GM23338 (cell line): ENCODE measurements at regions not wholly inside any gene's neighbourhood (a gene's known extent, or its start where the extent isn't known, plus 50 kb on each side); places are given as distances from the start of the nearest gene placed in this dataset.

Source experiments
- ATAC-seq: fragments of 200-7000 bp; cut with Tn5 transposase; 3 replicates; pipeline ENCODE4 v1.9.1; 2020
- DNase-seq: peaks from one replicate; pipeline ENCODE4 v3.0.0-alpha.2; 2015; ENCODE audit warnings: low spot score
- H2AFZ ChIP-seq: fragments of 200-600 bp; sonication (generic); 2 replicates; pipeline ENCODE4 v1.8.0; 2016; ENCODE audit warnings: antibody characterized with exemption, mild to moderate bottlenecking, moderate library complexity
- H3F3A ChIP-seq: fragments of 200-600 bp; sonication (generic); replicated peaks from 2 replicates; pipeline ENCODE4 v1.8.0; 2017; ENCODE audit warnings: antibody characterized with exemption, mixed run types, low read depth
- H3K27ac ChIP-seq: fragments of 200-600 bp; sonication (generic); 2 replicates; pipeline ENCODE4 v1.6.1; 2016; ENCODE audit warnings: low read depth
- H3K27me3 ChIP-seq: fragments of 200-600 bp; sonication (generic); 2 replicates; pipeline ENCODE4 v1.8.0; 2016; ENCODE audit warnings: mild to moderate bottlenecking, mixed run types, moderate library complexity; ENCODE audit not compliant: insufficient read depth
- H3K36me3 ChIP-seq: fragments of 200-600 bp; sonication (generic); 2 replicates; pipeline ENCODE4 v1.8.0; 2016; ENCODE audit warnings: mild to moderate bottlenecking; ENCODE audit not compliant: insufficient read depth
- H3K4me1 ChIP-seq: fragments of 200-600 bp; sonication (generic); 2 replicates; pipeline ENCODE4 v1.8.0; 2016; ENCODE audit warnings: mild to moderate bottlenecking, moderate library complexity; ENCODE audit not compliant: insufficient read depth
- H3K4me2 ChIP-seq: fragments of 200-600 bp; sonication (generic); 2 replicates; pipeline ENCODE4 v1.7.1; 2017; ENCODE audit warnings: mixed run types
- H3K4me3 ChIP-seq: fragments of 200-600 bp; sonication (generic); 2 replicates; pipeline ENCODE4 v1.6.1; 2016; ENCODE audit warnings: mixed run types
- H3K79me2 ChIP-seq: fragments of 200-600 bp; sonication (generic); replicated peaks from 2 replicates; pipeline ENCODE4 v1.8.0; 2017; ENCODE audit warnings: mild to moderate bottlenecking; ENCODE audit not compliant: insufficient read depth
- H3K9me2 ChIP-seq: fragments of 200-600 bp; sonication (generic); 2 replicates; pipeline ENCODE4 v1.8.0; 2017; ENCODE audit not compliant: insufficient read depth
- H4K20me1 ChIP-seq: fragments of 200-600 bp; sonication (generic); replicated peaks from 2 replicates; pipeline ENCODE4 v1.8.0; 2017; ENCODE audit warnings: mild to moderate bottlenecking; ENCODE audit not compliant: insufficient read depth
- H3K27ac Mint-ChIP-seq: 2 replicates; pipeline ENCODE4 v1.8.0; 2020; ENCODE audit warnings: inconsistent platforms, mild to moderate bottlenecking, moderate library complexity, mixed read lengths
- H3K27me3 Mint-ChIP-seq: 3 replicates; pipeline ENCODE4 v1.8.0; 2022; ENCODE audit warnings: low read depth, mild to moderate bottlenecking, moderate library complexity, mixed read lengths, inconsistent platforms; ENCODE audit not compliant: insufficient read depth, poor library complexity
- H3K36me3 Mint-ChIP-seq: 3 replicates; pipeline ENCODE4 v1.8.0; 2021; ENCODE audit warnings: low read depth, mild to moderate bottlenecking, inconsistent platforms, moderate library complexity, mixed read lengths
- H3K4me1 Mint-ChIP-seq: 3 replicates; pipeline ENCODE4 v1.8.0; 2020; ENCODE audit warnings: mild to moderate bottlenecking, inconsistent platforms, mixed read lengths
- H3K4me3 Mint-ChIP-seq: 3 replicates; pipeline ENCODE4 v1.8.0; 2021; ENCODE audit warnings: moderate library complexity, mild to moderate bottlenecking, inconsistent platforms, mixed read lengths
- H3K9me3 Mint-ChIP-seq: 3 replicates; pipeline ENCODE4 v1.8.0; 2020; ENCODE audit warnings: moderate library complexity, mild to moderate bottlenecking, inconsistent platforms, mixed read lengths
- CREB1 ChIP-seq: fragments of 250-450 bp; sonication (Bioruptor Pico); IDR thresholded peaks from 2 replicates; pipeline ENCODE4 v1.5.0; 2020; ENCODE audit warnings: low read depth, mild to moderate bottlenecking, moderate library complexity
- CTCF ChIP-seq, 2 experiments: fragments of 200-600 bp in 1 of 2; sonication (generic) in 1 of 2; conservative IDR thresholded peaks; 2 replicates each; pipeline versions ENCODE4 v1.5.1 to v1.6.1; 2016 to 2017; ENCODE audit warnings: antibody characterized with exemption in 2 of 2, low read depth in 2 of 2, mild to moderate bottlenecking in 2 of 2, moderate library complexity in 1 of 2
- EZH2 ChIP-seq: fragments of 200-600 bp; sonication (generic); IDR thresholded peaks from one replicate; pipeline ENCODE4 v1.8.0; 2017; ENCODE audit warnings: antibody characterized with exemption, mild to moderate bottlenecking, low read depth; ENCODE audit not compliant: unreplicated experiment
- EZH2phosphoT487 ChIP-seq: fragments of 200-600 bp; sonication (generic); IDR thresholded peaks from one replicate; pipeline ENCODE4 v1.8.1; 2018; ENCODE audit warnings: antibody characterized with exemption; ENCODE audit not compliant: unreplicated experiment
- JUNB ChIP-seq: IDR thresholded peaks from one replicate; pipeline ENCODE4 v1.6.1; 2016; ENCODE audit warnings: antibody characterized with exemption; ENCODE audit not compliant: unreplicated experiment
- NANOG ChIP-seq: IDR thresholded peaks from 2 replicates; pipeline ENCODE4 v1.6.1; 2016; ENCODE audit warnings: antibody characterized with exemption, borderline replicate concordance
- POLR2AphosphoS5 ChIP-seq: IDR thresholded peaks from 2 replicates; pipeline ENCODE4 v1.6.1; 2016; ENCODE audit warnings: antibody characterized with exemption, low read depth
- STAT1 ChIP-seq: IDR thresholded peaks from one replicate; pipeline ENCODE4 v1.6.1; 2016; ENCODE audit warnings: antibody characterized with exemption; ENCODE audit not compliant: unreplicated experiment
- ZNF114 ChIP-seq: fragments of 250-450 bp; sonication (Bioruptor Pico); IDR thresholded peaks from 2 replicates; pipeline ENCODE4 v1.5.0; 2020; ENCODE audit warnings: mild to moderate bottlenecking, moderate library complexity
- ZNF331 ChIP-seq: fragments of 250-450 bp; sonication (Bioruptor Pico); IDR thresholded peaks from 2 replicates; pipeline ENCODE4 v1.5.0; 2020; ENCODE audit warnings: low read depth, mild to moderate bottlenecking, moderate library complexity
- TF ChIP-seq, protein P1 (sequence below): IDR thresholded peaks from one replicate; pipeline ENCODE4 v1.6.1; 2018; ENCODE audit warnings: antibody characterized with exemption; ENCODE audit not compliant: unreplicated experiment
- TF ChIP-seq, protein P2 (sequence below): IDR thresholded peaks from 2 replicates; pipeline ENCODE4 v1.6.1; 2016; ENCODE audit warnings: antibody characterized with exemption
- TF ChIP-seq, protein P3 (sequence below): fragments of 250-450 bp; sonication (Bioruptor Pico); IDR thresholded peaks from 2 replicates; pipeline ENCODE4 v1.5.0; 2020; ENCODE audit warnings: mild to moderate bottlenecking, moderate library complexity

GRCh38 chr3:127497676-127498075 is 92.9 kb downstream of the TPRA1 start:
- no peak overlapping the region for H3K27ac Mint-ChIP-seq
- peaks cover 54% of the 10 kb centered on the region for H3K9me3 Mint-ChIP-seq
- no peak overlapping the region for H3K4me3 Mint-ChIP-seq
- no peak overlapping the region for H3K4me3 ChIP-seq
- no peaks in the 10 kb centered on the region for H3K27me3 ChIP-seq
- no peak overlapping the region for H2AFZ ChIP-seq
- H3K27me3 Mint-ChIP-seq: peaks cover 5% of the 10 kb centered on the region
- no peaks in the 10 kb centered on the region for H3K79me2 ChIP-seq
- H3K36me3 Mint-ChIP-seq: peaks cover 35% of the 10 kb centered on the region
- no peak for ATAC-seq
- H3K4me1 ChIP-seq: peaks cover 5% of the 10 kb centered on the region; the same call in 1 of the 2 replicates
- H3K9me2 ChIP-seq: peaks cover 8% of the 10 kb centered on the region
- H3K27ac ChIP-seq: no peak overlapping the region
- no peaks in the 10 kb centered on the region for H4K20me1 ChIP-seq
- 0 out of 2 replicates have a peak, but pooled peaks cover 6% of the 10 kb centered on the region for H3K36me3 ChIP-seq
- H3F3A ChIP-seq: no peaks in the 10 kb centered on the region
- H3K4me2 ChIP-seq: no peak overlapping the region
- no peak for DNase-seq
- TF ChIP-seq NANOG (no peak), JUNB (no peak), ZNF331 (CRISPR knock-in tag) (no peak), EZH2 (no peak), STAT1 (no peak), EZH2phosphoT487 (no peak), CREB1 (no peak), POLR2AphosphoS5 (no peak), CTCF (conservative IDR thresholded peaks at IDR 0.05; ENCODE audit: low read depth in 2 of 2) (no peak), ZNF114 (CRISPR knock-in tag) (no peak)
- TF ChIP-seq, protein P1, sequence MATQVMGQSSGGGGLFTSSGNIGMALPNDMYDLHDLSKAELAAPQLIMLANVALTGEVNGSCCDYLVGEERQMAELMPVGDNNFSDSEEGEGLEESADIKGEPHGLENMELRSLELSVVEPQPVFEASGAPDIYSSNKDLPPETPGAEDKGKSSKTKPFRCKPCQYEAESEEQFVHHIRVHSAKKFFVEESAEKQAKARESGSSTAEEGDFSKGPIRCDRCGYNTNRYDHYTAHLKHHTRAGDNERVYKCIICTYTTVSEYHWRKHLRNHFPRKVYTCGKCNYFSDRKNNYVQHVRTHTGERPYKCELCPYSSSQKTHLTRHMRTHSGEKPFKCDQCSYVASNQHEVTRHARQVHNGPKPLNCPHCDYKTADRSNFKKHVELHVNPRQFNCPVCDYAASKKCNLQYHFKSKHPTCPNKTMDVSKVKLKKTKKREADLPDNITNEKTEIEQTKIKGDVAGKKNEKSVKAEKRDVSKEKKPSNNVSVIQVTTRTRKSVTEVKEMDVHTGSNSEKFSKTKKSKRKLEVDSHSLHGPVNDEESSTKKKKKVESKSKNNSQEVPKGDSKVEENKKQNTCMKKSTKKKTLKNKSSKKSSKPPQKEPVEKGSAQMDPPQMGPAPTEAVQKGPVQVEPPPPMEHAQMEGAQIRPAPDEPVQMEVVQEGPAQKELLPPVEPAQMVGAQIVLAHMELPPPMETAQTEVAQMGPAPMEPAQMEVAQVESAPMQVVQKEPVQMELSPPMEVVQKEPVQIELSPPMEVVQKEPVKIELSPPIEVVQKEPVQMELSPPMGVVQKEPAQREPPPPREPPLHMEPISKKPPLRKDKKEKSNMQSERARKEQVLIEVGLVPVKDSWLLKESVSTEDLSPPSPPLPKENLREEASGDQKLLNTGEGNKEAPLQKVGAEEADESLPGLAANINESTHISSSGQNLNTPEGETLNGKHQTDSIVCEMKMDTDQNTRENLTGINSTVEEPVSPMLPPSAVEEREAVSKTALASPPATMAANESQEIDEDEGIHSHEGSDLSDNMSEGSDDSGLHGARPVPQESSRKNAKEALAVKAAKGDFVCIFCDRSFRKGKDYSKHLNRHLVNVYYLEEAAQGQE: no peak
- TF ChIP-seq, protein P2, sequence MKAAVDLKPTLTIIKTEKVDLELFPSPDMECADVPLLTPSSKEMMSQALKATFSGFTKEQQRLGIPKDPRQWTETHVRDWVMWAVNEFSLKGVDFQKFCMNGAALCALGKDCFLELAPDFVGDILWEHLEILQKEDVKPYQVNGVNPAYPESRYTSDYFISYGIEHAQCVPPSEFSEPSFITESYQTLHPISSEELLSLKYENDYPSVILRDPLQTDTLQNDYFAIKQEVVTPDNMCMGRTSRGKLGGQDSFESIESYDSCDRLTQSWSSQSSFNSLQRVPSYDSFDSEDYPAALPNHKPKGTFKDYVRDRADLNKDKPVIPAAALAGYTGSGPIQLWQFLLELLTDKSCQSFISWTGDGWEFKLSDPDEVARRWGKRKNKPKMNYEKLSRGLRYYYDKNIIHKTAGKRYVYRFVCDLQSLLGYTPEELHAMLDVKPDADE: no peak
- TF ChIP-seq, protein P3, sequence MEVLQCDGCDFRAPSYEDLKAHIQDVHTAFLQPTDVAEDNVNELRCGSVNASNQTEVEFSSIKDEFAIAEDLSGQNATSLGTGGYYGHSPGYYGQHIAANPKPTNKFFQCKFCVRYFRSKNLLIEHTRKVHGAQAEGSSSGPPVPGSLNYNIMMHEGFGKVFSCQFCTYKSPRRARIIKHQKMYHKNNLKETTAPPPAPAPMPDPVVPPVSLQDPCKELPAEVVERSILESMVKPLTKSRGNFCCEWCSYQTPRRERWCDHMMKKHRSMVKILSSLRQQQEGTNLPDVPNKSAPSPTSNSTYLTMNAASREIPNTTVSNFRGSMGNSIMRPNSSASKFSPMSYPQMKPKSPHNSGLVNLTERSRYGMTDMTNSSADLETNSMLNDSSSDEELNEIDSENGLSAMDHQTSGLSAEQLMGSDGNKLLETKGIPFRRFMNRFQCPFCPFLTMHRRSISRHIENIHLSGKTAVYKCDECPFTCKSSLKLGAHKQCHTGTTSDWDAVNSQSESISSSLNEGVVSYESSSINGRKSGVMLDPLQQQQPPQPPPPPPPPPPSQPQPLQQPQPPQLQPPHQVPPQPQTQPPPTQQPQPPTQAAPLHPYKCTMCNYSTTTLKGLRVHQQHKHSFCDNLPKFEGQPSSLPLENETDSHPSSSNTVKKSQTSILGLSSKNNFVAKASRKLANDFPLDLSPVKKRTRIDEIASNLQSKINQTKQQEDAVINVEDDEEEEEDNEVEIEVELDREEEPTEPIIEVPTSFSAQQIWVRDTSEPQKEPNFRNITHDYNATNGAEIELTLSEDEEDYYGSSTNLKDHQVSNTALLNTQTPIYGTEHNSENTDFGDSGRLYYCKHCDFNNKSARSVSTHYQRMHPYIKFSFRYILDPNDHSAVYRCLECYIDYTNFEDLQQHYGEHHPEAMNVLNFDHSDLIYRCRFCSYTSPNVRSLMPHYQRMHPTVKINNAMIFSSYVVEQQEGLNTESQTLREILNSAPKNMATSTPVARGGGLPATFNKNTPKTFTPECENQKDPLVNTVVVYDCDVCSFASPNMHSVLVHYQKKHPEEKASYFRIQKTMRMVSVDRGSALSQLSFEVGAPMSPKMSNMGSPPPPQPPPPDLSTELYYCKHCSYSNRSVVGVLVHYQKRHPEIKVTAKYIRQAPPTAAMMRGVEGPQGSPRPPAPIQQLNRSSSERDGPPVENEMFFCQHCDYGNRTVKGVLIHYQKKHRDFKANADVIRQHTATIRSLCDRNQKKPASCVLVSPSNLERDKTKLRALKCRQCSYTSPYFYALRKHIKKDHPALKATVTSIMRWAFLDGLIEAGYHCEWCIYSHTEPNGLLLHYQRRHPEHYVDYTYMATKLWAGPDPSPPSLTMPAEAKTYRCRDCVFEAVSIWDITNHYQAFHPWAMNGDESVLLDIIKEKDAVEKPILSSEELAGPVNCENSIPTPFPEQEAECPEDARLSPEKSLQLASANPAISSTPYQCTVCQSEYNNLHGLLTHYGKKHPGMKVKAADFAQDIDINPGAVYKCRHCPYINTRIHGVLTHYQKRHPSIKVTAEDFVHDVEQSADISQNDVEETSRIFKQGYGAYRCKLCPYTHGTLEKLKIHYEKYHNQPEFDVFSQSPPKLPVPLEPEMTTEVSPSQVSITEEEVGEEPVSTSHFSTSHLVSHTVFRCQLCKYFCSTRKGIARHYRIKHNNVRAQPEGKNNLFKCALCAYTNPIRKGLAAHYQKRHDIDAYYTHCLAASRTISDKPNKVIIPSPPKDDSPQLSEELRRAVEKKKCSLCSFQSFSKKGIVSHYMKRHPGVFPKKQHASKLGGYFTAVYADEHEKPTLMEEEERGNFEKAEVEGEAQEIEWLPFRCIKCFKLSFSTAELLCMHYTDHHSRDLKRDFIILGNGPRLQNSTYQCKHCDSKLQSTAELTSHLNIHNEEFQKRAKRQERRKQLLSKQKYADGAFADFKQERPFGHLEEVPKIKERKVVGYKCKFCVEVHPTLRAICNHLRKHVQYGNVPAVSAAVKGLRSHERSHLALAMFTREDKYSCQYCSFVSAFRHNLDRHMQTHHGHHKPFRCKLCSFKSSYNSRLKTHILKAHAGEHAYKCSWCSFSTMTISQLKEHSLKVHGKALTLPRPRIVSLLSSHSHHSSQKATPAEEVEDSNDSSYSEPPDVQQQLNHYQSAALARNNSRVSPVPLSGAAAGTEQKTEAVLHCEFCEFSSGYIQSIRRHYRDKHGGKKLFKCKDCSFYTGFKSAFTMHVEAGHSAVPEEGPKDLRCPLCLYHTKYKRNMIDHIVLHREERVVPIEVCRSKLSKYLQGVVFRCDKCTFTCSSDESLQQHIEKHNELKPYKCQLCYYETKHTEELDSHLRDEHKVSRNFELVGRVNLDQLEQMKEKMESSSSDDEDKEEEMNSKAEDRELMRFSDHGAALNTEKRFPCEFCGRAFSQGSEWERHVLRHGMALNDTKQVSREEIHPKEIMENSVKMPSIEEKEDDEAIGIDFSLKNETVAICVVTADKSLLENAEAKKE (CRISPR knock-in tag): no peak
- peaks cover 6% of the 10 kb centered on the region for H3K4me1 Mint-ChIP-seq
